ENCODE measurements at regions not wholly inside any gene's neighbourhood (a gene's known extent, or its start where the extent isn't known, plus 50 kb on each side); places are given as distances from the start of the nearest gene placed in this dataset.

DNA sequence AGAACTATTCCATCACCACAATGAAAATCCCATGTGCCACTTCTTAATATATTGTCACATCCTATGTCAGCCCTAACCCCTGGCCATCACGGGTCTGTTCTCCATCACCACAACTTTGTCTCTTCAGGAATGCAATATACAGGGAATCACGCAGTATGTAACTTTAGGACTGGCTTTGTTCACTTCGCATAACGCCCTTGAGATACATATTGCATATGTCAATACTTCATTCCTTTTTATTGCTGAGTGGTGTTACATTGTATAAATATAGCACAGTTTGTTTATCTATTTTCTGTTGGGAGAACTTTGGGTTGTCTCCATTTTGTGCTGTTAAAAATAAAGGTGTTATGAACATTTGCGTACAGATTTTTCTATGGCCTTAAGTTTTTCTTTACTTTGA lies 195.4 kb upstream of the ZMIZ1 start:
- no peak for DNase-seq

DNA sequence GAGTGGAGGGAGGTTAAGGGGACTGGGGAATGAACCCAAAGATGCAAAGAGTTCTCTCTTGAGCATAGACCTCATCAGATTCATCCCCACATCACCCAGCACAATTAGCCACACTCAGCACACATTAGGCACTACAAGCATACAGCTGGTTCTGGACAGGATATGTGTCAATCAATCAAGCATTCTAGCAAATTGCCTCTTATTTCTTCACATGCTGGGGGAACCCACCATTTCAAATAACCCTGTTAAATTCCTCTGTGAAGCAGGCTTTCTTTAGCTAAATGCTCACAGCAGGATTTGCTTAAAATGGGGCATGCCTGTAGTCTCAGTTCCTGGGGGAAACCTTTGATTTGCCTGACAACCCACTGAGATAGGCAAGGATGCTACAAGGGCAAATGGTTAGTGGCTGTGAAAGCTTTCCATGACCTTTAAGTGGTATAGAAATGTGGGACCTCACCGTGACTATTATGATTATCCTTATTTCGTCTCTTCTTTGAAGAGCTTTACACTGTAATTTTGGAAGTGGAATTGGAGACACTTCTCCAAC lies 193.4 kb upstream of the ZMIZ1 start:
- no peak for DNase-seq

GRCh38 chr10:78875932-78876331 lies 192.8 kb upstream of the ZMIZ1 start:
- DNase-seq, result no peak

DNA sequence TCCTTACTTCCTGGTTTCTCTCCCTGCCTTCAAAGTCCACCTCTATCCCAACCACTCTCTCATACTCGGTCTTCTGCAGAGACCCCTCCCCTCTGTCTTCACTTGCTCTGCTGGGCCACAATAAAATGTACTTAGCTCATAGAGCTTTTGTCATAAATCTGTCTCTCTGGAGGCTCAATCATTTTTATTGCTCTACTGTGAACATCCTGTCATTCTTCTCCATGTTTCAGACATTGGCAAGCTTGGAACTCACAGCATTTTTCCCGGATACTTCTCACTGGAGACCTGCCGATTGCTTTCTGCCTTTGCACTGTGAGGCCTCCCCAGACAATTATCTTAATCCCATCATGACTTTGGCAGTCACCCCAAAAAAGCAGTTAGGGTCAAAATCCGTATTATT lies 192.3 kb upstream of the ZMIZ1 start:
- DNase-seq, result no peak

GRCh38 chr10:78879621-78880020 lies 189.1 kb upstream of the ZMIZ1 start:
- no peak for DNase-seq

- no peak for DNase-seq
Measured at GRCh38 chr10:78886129-78886528, 182.6 kb upstream of the ZMIZ1 start.

DNA sequence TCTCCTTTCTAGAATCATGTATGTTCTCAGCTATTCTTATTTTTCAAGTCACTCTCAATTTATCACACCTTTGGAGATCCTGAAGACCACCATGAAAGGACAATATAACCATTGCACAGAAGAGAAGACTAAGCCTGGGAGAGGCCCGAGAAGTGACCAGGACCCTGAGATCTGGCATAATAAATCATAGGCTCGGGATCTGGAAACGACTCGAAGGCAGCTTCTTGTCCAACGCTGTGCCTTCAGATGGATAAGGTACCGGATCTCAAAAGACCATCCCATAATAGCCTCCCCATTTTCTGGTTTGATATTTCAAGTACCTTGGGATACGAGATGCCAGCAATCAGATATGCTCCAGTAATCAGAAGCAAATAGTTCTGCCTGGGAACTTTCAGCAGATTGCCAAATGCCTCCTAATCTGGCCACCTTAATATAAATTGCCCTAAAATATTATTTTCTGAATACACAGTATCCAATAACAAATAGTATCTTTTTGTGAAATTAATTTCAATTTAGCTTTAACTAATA lies 179.2 kb upstream of the ZMIZ1 start:
- DNase-seq, result no peak

DNA sequence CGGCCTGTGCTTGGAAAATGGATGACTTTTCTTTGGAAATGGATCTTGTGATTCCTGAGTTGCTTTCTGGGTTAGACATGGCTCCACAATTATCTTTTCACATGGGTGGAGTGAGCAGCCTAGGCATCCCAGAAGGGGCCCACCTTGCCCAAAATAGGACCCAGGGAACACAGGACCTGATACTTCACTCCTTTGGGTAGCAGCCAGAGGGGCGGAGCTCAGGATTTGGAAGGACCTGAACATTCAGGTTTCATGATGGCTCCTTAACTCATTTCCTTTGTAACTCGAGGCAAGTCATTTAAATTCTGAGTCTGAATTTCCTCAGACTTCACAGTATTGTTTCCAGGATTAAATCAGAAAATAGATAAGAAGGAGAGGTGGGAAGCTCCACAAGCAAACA lies 178.3 kb upstream of the ZMIZ1 start:
- no peak for DNase-seq

DNA sequence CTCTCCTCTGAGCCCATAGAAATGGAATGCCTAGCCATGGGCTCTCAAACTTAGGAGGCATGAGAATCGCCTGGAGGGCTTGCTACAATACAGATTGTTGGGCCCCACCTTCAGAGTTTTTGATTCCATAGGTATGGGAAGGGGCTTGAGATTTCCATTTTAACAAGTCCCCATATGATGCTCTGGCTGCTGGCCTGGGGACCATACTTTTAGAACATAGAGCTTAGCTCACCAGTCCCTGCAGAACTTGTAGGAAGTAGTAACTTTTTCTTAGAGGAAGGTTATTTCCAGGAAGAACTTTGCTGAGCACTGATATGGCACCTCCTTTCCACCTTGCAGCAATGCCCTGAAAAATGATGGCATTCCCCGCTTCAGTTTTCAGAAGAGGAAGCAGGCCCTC lies 177.0 kb upstream of the ZMIZ1 start:
- DNase-seq, result no peak

GRCh38 chr10:78892338-78893176 lies 176.2 kb upstream of the ZMIZ1 start:
- no peak for DNase-seq

GRCh38 chr10:78893217-78893616 lies 175.5 kb upstream of the ZMIZ1 start:
- no peak for DNase-seq

DNA sequence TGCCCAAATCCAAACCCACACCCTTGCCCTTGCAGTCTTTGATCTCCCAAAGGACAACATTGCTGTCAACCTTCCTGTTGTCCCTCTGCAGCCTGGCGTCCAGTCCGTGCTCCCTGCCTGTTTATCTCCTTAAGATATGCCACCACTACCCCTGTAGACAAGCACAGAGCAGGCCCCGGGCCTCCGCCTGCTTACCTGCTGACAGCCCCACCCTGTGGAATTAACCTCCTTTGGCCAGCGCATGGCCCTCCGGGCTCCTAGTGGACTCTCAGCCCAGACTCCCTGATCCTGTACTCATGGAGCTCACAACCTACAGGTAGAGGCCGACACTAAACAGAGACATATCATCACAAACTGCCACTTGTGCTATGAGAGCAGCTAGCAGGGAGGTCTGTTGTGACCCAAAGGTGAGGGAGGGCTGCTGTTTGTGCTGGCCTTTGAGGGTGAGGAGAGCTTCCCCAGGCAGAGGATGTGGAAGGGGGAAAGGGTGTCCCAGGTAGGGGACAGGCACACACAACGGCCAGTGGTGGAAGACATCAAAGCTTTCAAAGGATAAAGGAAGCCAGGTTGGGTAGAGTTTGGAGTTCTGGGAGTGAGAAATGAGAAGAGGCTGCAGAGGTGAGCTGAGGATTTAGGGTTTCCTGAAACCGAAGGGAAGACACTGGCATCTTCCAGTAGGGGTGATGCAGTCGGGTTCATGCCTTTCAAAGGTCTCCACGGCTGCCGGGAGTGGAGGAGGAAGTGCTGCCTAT lies 174.5 kb upstream of the ZMIZ1 start:
- no peak for DNase-seq

DNA sequence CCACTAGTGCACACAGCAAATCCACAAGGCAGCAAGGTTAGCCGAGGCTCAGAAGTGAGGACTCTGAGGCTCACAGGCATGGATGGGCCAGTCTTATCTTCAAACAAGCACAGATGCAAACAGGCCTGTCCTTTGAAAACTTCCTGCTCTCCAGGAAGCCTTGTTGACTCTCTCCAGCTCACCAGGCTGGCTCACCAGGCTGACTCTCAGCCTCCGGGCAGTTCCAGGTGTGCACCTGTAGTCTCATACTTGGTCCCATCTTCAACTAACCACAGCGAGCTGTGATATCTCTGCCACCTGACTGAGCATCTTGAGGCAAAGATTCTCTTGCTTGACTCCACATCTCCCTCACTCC lies 173.9 kb upstream of the ZMIZ1 start:
- no peak for DNase-seq

- DNase-seq, result no peak
Measured at GRCh38 chr10:78895469-78895868, 173.3 kb upstream of the ZMIZ1 start.

DNA sequence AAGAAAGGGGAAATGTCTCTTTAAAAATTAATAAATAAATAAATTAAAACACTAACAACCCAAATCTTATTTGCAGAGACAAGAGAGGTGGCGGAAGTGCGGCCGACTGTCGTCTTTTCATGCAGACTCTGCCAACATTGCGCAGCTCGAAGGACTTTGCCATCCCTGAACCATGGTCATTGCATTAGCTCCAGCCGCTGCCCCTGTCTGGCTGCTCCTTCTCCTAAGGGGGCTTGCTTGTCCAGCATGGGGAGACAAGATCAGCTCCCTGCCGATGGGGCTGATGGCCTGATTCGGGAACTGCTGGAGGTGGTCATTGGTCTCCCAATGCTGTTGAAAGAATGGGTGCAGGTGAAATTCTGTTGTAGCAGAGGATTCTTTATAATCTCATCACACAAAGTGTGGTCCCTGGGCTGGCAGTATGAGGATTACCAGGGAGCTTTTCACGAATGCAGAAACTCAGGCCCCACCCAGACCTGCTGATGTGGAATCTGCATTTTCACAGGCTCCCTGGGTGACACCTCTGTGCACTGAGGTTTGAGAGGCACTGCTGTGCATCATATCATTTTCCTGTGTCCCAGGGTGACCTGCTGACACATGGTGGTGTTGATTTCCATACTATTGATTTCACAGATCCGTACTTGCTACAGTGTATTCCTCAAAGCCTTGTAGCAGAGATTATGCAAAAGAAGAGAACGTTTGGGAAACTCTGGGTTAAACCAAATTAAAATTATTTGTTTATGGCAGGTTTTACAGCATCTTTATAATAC lies 172.4 kb upstream of the ZMIZ1 start:
- DNase-seq, result no peak

DNA sequence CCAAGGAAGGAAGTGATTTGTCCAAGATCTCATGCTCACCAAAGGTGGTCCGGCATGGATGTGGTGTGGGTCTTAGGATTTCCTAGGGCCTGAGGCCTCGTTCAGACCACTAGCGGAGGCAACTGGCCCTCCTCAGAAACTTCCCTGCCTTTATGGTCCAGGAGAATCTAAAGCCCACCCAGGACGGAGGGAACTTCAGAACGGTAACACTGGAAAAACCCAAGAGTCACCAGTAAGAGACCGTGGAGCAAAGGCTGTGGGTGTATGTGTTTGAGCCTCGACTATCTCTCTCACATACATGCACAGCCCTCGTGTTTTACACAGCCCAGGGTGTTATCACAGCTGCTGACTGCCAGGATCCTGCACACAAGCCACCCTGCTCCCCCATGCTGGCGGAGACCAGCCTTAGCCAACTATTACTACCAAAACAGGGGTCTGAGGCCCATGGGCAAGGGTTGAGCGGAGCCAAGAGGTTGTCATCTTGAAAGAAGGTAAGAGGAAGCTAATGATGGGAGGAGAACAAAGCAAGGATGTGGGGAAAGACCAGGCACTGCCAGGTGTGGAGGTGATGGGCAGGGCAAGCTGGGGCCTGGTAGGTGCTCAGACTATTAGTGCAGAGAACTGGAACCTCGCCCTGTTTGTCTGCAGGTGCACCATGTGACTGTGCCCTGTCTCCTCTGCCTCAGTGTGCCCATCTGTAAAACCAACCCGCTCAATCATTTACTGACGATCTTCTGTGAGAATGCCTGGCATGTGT lies 170.2 kb upstream of the ZMIZ1 start:
- DNase-seq, result no peak

GRCh38 chr10:78899098-78899754 lies 169.5 kb upstream of the ZMIZ1 start:
- DNase-seq, result no peak

DNA sequence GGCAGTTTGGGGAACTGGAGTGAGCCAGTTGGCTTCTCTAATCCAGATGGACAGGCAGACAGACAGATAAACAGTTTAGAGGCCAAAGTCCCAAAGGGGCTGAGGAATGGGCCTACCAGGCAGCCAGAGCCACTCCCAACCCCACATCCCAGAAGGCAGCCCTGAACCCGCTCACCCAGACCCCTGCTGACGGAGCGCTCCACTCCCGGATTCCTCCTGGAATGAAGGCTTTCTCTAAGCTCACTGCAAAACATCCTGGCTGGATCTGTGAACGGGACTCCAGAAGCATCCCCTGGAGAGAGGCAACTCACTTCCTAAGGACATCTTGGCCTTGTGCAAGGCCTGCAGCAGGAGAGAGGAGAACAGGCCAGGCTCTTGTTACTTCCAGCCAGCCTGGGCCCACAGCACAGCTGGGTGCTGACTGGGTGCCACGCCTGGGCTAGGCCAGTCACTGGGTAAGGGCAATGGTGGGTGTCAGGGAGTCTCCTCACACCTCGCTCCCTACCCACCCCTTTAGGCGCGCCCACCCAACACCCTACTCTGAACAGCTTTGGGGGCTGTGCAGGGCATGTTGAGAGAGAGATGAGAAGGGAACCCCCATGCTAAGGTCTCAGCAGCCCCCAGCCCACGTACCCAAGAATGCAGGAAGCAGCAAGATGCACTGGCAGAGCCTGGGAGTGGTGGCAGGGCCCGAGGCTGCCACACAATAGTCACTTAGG lies 168.6 kb upstream of the ZMIZ1 start:
- DNase-seq, result no peak

- DNase-seq, result no peak
Measured at GRCh38 chr10:78900715-78901430, 167.9 kb upstream of the ZMIZ1 start.

GRCh38 chr10:78901694-78902093 lies 167.1 kb upstream of the ZMIZ1 start:
- no peak for DNase-seq

Data from activated CD4-positive, alpha-beta T cell treated with anti-CD3 and anti-CD28 coated beads, Interleukin-2, amount 50 U/mL, for 48 hours (primary cell).